Lung (tissue), 11 donors: ENCODE measurements at regions not wholly inside any gene's neighbourhood (a gene's known extent, or its start where the extent isn't known, plus 50 kb on each side); places are given as distances from the start of the nearest gene placed in this dataset.

Source experiments
- ATAC-seq: fragments of 200-7000 bp; cut with Tn5 transposase; one replicate; pipeline ENCODE4 v1.9.1; 2020; ENCODE audit warnings: moderate number of reproducible peaks; ENCODE audit not compliant: insufficient read depth, low FRiP score
- DNase-seq, 3 donors: peaks; one replicate each; pipeline ENCODE4 v3.0.0-alpha.2; 2013 to 2017
- H3K27ac ChIP-seq, 2 donors: one replicate each; pipeline ENCODE4 v1.5.1; 2013; ENCODE audit warnings: mild to moderate bottlenecking in 2 of 2, moderate library complexity in 2 of 2, control low read depth in 1 of 2, inconsistent platforms in 1 of 2, low read depth in 1 of 2, low read length in 1 of 2
- H3K27me3 ChIP-seq, 3 donors: one replicate each; pipeline ENCODE4 v1.5.1; 2013; ENCODE audit warnings: low read length in 2 of 3; ENCODE audit not compliant: control insufficient read depth in 3 of 3, insufficient read depth in 3 of 3
- H3K36me3 ChIP-seq, 4 donors: one replicate each; pipeline ENCODE4 v1.5.1; 2013; ENCODE audit warnings: low read length in 4 of 4, mild to moderate bottlenecking in 1 of 4, moderate library complexity in 1 of 4; ENCODE audit not compliant: control insufficient read depth in 4 of 4, insufficient read depth in 4 of 4
- H3K4me1 ChIP-seq, 5 donors: one replicate each; pipeline ENCODE4 v1.5.1; 2013; ENCODE audit warnings: low read length in 5 of 5, mild to moderate bottlenecking in 2 of 5, moderate library complexity in 1 of 5; ENCODE audit not compliant: control insufficient read depth in 5 of 5, insufficient read depth in 5 of 5
- H3K4me3 ChIP-seq: one replicate; pipeline ENCODE4 v1.5.1; 2013; ENCODE audit warnings: mild to moderate bottlenecking, control low read depth, moderate library complexity
- H3K9ac ChIP-seq, 2 donors: one replicate each; pipeline ENCODE4 v1.5.1; 2013; ENCODE audit warnings: low read length in 2 of 2, control low read depth in 1 of 2; ENCODE audit not compliant: insufficient read depth in 1 of 2
- H3K9me3 ChIP-seq, 4 donors: one replicate each; pipeline ENCODE4 v1.5.1; 2013; ENCODE audit warnings: low read length in 3 of 4, mild to moderate bottlenecking in 1 of 4, moderate library complexity in 1 of 4; ENCODE audit not compliant: control insufficient read depth in 4 of 4, insufficient read depth in 3 of 4
- CTCF ChIP-seq: IDR thresholded peaks from 2 replicates; pipeline ENCODE4 v1.5.1; 2012; ENCODE audit warnings: mild to moderate bottlenecking; ENCODE audit errors: control extremely low read depth, extremely low read depth
- WGBS, 2 donors: extraction: QIAGEN DNeasy Blood & Tissue Kit; methylation state at CpG; one replicate each; pipeline ENCODE4 v1.1.7; 2013; 5-methylcytosine and 5-hydroxymethylcytosine counted together
- donor health status: control.
- donor health status: control.
- donor health status: Bipolar disorder and iron deficiency.
- donor health status: healthy.
- donor health status: DM: yes; HTN: yes; CAD: no.

GRCh38 chr2:41694536-41695049 is 353.2 kb upstream of the PKDCC start:
- WGBS, 2 donors, result 77 to 83% methylated on average over 4 of the region's 4 CpGs
- DNase-seq, result no peak
- no peak overlapping the region for H3K4me3 ChIP-seq
- no peak overlapping the region for H3K27ac ChIP-seq
- no peak overlapping the region for H3K9ac ChIP-seq
- no peaks in the 10 kb centered on the region for H3K27me3 ChIP-seq
- H3K4me1 ChIP-seq, result no peaks in the 10 kb centered on the region
- no peaks in the 10 kb centered on the region for H3K36me3 ChIP-seq
- TF ChIP-seq CTCF, result no peak
- ATAC-seq, result no peak
- no peaks in the 10 kb centered on the region for H3K9me3 ChIP-seq

GRCh38 chr2:41695198-41696113 is 352.4 kb upstream of the PKDCC start:
- Histone ChIP-seq H3K9ac (no peak overlapping the region), H3K4me1 (no peaks in the 10 kb centered on the region), H3K27ac (no peak overlapping the region), H3K9me3 (no peaks in the 10 kb centered on the region), H3K36me3 (no peaks in the 10 kb centered on the region), H3K27me3 (no peaks in the 10 kb centered on the region), H3K4me3 (no peak overlapping the region)
- 74 to 77% methylated on average over 8 of the region's 8 CpGs for WGBS, 2 donors
- no peak for TF ChIP-seq CTCF
- ATAC-seq (no peak), DNase-seq (no peak)

GRCh38 chr2:41697389-41697788 is 350.4 kb upstream of the PKDCC start:
- Histone ChIP-seq H3K9me3 (no peaks in the 10 kb centered on the region), H3K4me1 (no peaks in the 10 kb centered on the region), H3K27ac (no peak overlapping the region), H3K9ac (no peak overlapping the region), H3K4me3 (no peak overlapping the region), H3K27me3 (no peaks in the 10 kb centered on the region), H3K36me3 (no peaks in the 10 kb centered on the region)
- ATAC-seq, result no peak
- no peak for DNase-seq
- TF ChIP-seq CTCF, result no peak
- 97% methylated on average over 34 to 36 of the region's 36 CpGs for WGBS, 2 donors
